Skin epidermis (tissue), 12 donors: ENCODE measurements at regions not wholly inside any gene's neighbourhood (a gene's known extent, or its start where the extent isn't known, plus 50 kb on each side); places are given as distances from the start of the nearest gene placed in this dataset.
"Not testable (repeated sequence)": the region's sequence is repeated elsewhere in the genome, so short reads cannot be mapped to it uniquely, and the experiment has no call there.

Source experiments
- H3K27ac ChIP-seq, 21 experiments: fragments of 200-600 bp; sonication (generic) in 11 of 21; one replicate each; pipeline ENCODE4 v1.5.0; 2020; ENCODE audit warnings: mild to moderate bottlenecking in 3 of 21, inconsistent platforms in 2 of 21, moderate library complexity in 2 of 21
- H3K4me3 ChIP-seq, 7 experiments: fragments of 200-600 bp; sonication (generic) in 2 of 7; one replicate each; pipeline ENCODE4 v1.5.0; 2020; ENCODE audit warnings: inconsistent platforms in 2 of 7, mild to moderate bottlenecking in 2 of 7, moderate library complexity in 1 of 7

- not testable (repeated sequence) for H3K4me3 ChIP-seq, H3K27ac ChIP-seq
Measured at GRCh38 chr4:72704925-72705640, 136.1 kb upstream of the ADAMTS3 start.

DNA sequence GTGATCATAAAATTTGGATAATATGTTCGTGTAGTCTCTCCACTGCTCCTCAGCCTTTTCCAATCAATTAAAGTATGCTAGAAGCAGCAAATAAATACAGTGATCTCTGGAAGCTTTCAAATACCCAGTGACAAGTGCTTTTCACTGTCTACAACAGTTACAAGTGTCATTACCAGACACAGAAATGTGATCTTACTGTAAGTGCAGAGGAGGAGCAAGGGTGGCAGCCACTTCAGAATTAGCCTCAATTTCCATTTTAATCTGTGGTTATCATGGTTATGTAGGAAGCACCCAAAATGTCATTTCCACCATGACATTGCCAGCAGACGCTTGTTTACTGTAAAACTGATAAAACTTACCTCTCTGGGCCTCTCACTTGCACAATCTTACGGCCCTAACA is 133.9 kb upstream of the ADAMTS3 start:
- no peak overlapping the region for H3K4me3 ChIP-seq
- H3K27ac ChIP-seq, result peak overlapping the region in 1 of 21 experiments; percentile 14

GRCh38 chr4:72701987-72702819 is 133.2 kb upstream of the ADAMTS3 start:
- H3K27ac ChIP-seq, result peak overlapping the region in 2 of 21 experiments; percentile 10 to 52
- peak overlapping the region in 5 of 7 experiments; percentile 4 to 30 (median 18) for H3K4me3 ChIP-seq

DNA sequence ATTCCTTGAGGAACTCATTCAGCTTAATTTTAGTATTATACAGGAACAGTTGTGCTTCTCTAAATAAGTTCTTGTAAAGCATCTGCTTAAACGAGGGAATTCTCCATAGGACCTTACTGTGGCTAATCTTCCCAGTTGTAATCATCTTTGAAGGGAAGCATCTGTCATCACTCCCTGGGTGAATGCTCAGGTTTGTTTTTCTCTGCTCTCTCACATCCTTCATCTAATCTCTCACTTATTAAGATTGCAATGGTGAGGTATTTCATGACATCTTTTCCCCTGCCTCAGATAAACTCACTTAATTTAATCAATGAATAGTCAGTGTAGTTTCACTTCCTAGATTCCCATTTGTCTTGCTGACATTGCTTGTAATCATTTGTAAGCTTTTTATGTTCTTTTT is 121.8 kb upstream of the ADAMTS3 start:
- Histone ChIP-seq H3K4me3 (no peak overlapping the region), H3K27ac (no peak overlapping the region)

DNA sequence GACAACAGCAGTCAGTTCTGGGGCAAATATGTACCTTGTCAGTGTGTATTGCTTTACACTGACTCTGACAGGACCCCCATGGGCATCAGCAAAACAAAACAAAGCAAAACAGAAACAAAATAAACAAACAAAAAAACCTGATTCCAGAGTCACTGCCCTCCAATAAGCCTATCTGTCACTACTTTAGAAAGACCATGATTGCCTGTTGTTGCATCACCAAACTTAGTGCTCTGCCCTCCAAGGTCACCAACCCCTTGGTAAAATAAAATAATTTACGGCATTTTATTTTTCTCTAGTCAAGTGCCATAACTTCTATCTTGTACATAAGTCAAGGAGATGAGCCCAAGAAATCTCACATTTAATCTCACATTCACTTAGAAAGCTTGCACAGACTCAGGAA is 120.9 kb upstream of the ADAMTS3 start:
- H3K4me3 ChIP-seq, result no peak overlapping the region
- H3K27ac ChIP-seq, result no peak overlapping the region

DNA sequence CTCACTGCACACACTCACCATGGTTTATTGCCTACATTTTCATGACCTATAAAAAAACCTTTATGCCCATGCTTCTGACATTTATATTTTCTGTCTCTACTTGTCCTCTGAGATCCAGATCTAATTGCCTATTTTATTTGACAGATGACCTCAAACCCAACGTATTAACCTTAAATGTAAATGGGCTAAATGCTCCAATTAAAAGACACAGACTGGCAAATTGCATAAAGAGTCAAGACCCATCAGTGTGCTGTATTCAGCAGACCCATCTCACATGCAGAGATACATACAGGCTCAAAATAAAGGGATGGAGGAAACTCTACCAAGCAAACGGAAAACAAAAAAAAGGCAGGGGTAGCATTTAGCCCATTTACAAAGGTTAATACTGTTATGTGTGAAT is 117.4 kb upstream of the ADAMTS3 start:
- not testable (repeated sequence) for H3K27ac ChIP-seq, H3K4me3 ChIP-seq

DNA sequence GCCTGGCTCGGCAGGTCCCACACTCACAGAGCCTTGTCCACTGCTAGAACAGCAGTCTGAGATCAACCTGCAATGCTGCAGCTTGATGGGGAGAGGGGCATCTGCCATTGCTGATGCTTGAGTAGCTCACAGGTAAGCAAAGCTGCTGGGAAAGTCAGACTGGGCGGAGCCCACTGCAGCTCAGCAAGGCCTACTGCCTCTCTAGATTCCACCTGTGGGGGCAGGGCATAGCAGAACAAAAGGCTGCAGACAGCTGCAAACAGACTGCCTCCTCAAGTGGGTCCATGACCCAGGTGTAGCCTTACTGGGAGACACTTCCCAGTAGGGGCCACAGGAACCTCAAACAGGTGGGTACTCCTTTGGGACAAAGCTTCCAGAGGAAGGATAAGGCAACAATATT is 110.6 kb upstream of the ADAMTS3 start:
- Histone ChIP-seq H3K4me3 (no peak overlapping the region), H3K27ac (no peak overlapping the region)

DNA sequence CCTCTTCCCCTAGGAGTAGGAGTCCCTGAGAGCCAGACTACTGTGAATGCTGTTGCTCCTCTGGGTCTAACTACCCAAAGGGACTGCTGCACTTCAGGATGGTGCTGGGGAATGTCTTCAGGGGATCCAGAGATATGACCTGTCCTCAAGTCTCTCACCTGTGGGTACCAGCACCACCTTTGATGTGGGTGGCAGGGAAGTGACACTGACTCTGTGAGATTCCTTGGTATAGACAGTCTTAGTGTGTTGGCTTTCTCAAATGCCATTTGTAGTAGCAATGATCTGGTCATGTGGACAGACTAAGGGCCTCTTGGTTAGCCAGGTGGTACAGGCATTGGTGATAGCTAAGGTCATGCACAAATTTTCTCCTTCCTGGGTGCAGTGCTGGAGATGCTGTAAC is 108.9 kb upstream of the ADAMTS3 start:
- Histone ChIP-seq H3K4me3 (no peak overlapping the region), H3K27ac (no peak overlapping the region)

GRCh38 chr4:72677265-72677664 is 108.2 kb upstream of the ADAMTS3 start:
- Histone ChIP-seq H3K4me3 (no peak overlapping the region), H3K27ac (no peak overlapping the region)

DNA sequence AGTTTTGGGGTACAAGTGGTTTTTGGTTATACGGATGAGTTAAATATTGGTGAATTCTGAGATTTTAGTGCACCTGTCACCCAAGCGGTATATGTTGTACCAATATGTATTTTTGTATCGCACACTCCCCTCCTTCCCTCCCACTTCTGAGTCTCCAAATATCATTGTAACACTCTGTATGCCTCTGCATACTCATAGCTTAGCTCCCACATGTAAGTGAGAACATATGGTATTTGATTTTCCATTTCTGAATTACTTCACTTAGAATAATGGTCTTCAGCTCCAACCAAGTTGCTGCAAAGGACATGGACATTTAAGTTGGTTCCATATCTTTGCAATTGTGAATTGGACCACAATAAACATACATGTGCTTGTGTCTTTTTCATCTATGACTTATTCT is 103.0 kb upstream of the ADAMTS3 start:
- no peak overlapping the region for H3K4me3 ChIP-seq
- H3K27ac ChIP-seq, result no peak overlapping the region

DNA sequence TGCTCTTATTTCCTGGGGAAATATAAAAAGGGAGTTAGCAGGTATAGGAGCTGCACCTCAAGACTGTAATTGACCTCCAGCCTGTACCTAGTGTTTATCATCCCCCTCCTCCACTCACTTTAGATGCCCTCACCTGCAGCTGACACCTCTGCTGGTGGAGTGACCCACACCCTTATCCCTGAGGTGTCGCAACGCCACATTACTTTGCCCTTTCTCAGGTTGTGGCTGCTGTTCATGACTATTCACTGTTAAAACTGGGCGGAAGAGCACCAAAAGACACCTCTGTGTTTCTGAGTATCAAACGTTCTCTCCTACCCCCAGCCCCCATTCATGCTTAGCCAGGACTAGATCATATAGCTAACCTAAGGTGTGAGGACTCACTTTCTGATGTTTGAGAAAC is 101.5 kb upstream of the ADAMTS3 start:
- Histone ChIP-seq H3K27ac (no peak overlapping the region), H3K4me3 (no peak overlapping the region)

- Histone ChIP-seq H3K4me3 (no peak overlapping the region), H3K27ac (no peak overlapping the region)
Measured at GRCh38 chr4:72666910-72667309, 97.9 kb upstream of the ADAMTS3 start.

DNA sequence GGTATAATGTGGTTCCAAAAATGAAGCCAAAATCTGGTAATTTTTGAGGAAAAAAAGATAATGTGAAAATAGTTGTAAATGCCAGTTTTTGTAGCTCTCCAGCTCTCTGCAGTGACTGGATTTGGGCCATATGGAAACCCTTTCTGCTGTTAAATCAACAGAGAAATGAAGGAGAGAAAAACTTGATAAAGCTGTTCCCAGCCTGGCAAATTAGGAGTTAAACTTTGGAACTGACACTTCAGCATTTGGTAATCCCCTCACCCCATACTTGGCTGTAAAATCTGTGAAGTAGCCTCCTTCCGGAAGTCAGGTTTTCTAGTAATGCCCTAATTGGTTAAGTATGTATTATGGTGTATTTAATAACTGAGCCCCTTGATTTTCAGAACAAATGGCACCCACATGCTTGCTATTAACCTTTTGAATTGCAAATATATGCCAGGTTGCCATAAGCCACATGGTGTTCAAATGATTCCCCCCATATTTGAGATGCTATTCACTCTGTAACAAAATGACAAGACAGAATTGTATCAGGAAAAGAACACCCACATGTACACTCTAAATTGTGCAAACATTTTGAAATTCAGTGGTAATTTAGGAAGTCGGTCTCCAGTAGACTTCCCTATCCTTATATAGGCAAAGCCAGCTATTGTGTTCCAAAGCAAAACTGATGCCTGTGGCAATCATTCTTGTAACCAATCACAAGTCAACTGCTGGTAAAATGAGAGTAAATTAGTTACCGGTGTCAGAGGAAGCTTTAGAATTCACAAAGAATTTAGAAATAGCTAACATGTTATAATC is 96.3 kb upstream of the ADAMTS3 start:
- Histone ChIP-seq H3K4me3 (no peak overlapping the region), H3K27ac (no peak overlapping the region)

GRCh38 chr4:72663828-72664227 is 94.8 kb upstream of the ADAMTS3 start:
- no peak overlapping the region for H3K27ac ChIP-seq
- H3K4me3 ChIP-seq, result no peak overlapping the region

DNA sequence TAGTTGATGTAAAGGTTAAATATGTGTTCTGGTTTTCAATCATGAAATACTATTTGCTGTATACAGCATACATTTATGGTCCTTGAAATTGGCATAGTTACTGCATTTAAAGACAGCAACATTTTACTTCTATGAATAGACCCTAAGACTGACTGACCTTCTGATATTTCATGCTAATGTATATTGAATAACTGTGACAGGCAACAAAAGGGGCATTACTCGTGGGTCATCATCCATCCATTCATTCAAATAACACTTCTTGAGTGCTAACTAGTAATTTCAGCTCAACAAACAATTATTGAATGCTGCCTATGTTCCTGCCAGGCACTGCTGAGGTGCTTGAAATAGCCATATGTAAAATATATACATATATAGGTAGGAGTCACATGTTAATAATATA is 92.8 kb upstream of the ADAMTS3 start:
- H3K27ac ChIP-seq, result no peak overlapping the region
- no peak overlapping the region for H3K4me3 ChIP-seq

DNA sequence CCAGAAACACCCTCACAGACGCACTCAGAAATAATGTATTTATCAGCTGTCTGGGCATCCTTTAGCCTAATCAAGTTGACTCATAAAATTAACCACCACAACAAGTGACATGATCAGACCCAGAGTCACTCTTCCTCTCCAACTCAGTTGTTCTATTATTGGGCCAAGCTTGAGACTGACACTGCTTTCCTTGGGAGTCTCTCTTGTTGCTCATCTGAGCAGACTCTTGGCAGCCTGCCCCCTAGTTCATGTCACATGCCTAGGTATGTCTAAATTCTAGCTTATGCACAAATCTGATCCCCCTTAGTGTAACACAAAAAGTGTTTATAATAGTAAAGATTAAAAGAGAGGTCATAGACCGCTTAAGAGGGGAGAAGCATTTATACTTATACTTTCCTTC is 72.6 kb upstream of the ADAMTS3 start:
- Histone ChIP-seq H3K27ac (no peak overlapping the region), H3K4me3 (no peak overlapping the region)

DNA sequence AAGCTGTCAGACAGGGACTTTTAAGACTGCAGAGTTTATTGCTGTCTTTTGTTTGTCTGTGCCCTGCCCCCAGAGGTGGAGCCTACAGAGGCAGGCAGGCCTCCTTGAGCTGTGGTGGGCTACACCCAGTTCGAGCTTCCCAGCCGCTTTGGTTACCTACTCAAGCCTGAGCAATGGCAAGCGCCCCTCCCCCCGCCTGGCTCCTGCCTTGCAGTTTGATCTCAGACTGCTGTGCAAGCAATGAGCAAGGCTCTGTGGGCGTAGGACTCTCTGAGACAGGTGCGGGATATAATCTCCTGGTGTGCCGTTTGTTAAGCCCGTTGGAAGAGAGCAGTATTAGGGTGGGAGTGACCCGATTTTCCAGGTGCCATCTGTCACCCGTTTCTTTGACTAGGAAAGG is 67.8 kb upstream of the ADAMTS3 start:
- H3K4me3 ChIP-seq, H3K27ac ChIP-seq: not testable (repeated sequence)

GRCh38 chr4:72635931-72636330 is 66.9 kb upstream of the ADAMTS3 start:
- H3K4me3 ChIP-seq, H3K27ac ChIP-seq: not testable (repeated sequence)

GRCh38 chr4:72632253-72632652 is 63.2 kb upstream of the ADAMTS3 start:
- H3K4me3 ChIP-seq, result not testable (repeated sequence)

GRCh38 chr4:72631296-72631695 is 62.3 kb upstream of the ADAMTS3 start:
- Histone ChIP-seq H3K4me3 (no peak overlapping the region), H3K27ac (no peak overlapping the region)

More at GRCh38 chr4:72632253-72632652, 63.2 kb upstream of the ADAMTS3 start:
- not testable (repeated sequence) for H3K27ac ChIP-seq

- no peak overlapping the region for H3K27ac ChIP-seq
- H3K4me3 ChIP-seq, result no peak overlapping the region
Measured at GRCh38 chr4:72629540-72629939, 60.5 kb upstream of the ADAMTS3 start.
